GM10266 (cell line): ENCODE measurements at regions not wholly inside any gene's neighbourhood (a gene's known extent, or its start where the extent isn't known, plus 50 kb on each side); places are given as distances from the start of the nearest gene placed in this dataset.

Experiments used
- DNase-seq: peaks from one replicate; pipeline ENCODE4 v3.0.0; 2012; ENCODE audit errors: extremely low spot score
- TF ChIP-seq, protein P1 (sequence below): IDR thresholded peaks from 2 replicates; pipeline ENCODE4 v1.5.1; 2012; ENCODE audit warnings: mild to moderate bottlenecking, low read depth; ENCODE audit not compliant: control insufficient read depth, insufficient read depth; ENCODE audit errors: missing control alignments

GRCh38 chr5:165448753-165449152, 1943.3 kb downstream of the MAT2B start:
- TF ChIP-seq, protein P1, sequence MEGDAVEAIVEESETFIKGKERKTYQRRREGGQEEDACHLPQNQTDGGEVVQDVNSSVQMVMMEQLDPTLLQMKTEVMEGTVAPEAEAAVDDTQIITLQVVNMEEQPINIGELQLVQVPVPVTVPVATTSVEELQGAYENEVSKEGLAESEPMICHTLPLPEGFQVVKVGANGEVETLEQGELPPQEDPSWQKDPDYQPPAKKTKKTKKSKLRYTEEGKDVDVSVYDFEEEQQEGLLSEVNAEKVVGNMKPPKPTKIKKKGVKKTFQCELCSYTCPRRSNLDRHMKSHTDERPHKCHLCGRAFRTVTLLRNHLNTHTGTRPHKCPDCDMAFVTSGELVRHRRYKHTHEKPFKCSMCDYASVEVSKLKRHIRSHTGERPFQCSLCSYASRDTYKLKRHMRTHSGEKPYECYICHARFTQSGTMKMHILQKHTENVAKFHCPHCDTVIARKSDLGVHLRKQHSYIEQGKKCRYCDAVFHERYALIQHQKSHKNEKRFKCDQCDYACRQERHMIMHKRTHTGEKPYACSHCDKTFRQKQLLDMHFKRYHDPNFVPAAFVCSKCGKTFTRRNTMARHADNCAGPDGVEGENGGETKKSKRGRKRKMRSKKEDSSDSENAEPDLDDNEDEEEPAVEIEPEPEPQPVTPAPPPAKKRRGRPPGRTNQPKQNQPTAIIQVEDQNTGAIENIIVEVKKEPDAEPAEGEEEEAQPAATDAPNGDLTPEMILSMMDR, result no peak
- DNase-seq, result no peak

GRCh38 chr5:165457859-165458481, 1952.6 kb downstream of the MAT2B start:
- TF ChIP-seq, protein P1, result peak; percentile 36
- DNase-seq, result no peak

DNA sequence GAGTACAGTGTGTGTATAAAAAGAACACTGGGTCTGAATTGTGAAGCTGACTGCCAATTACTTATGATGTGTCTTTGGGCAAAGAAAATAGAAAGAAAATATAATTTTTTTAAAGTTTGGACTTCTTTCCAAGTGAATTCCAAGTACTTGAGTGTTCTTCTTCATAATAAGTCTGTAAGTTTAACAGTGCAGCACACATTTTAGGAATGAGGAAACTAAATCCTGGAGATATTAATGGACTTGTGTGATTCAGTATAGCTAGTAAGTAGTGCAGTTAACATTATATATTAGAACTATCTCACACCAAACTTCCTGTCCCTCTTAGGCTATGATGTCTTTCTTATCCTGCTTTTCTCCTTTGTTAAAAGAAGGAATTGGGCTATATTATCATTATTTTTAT, 1953.8 kb downstream of the MAT2B start:
- no peak for DNase-seq
- TF ChIP-seq, protein P1, result no peak

DNA sequence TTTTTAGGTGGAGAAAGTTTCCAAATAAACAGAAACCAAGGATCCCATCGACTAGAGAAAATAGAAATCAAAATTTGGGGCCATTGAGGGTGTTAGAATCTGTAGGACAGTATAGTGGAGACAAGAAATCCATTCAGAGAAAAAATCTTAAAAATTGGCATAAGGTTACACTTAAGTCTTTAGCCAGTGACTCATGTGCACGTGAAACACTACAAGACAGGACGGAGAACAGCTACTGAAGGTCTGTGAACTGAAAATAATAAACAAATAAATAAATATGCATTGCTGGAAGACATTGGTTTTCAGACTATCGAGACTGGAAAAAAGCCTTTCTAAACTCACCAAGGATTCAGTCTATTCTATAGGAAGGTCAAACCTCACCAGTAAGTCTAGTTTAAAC, 1955.5 kb downstream of the MAT2B start:
- TF ChIP-seq, protein P1, result no peak
- DNase-seq, result no peak

GRCh38 chr5:165477546-165477945, 1972.1 kb downstream of the MAT2B start:
- TF ChIP-seq, protein P1, result no peak
- DNase-seq, result no peak

DNA sequence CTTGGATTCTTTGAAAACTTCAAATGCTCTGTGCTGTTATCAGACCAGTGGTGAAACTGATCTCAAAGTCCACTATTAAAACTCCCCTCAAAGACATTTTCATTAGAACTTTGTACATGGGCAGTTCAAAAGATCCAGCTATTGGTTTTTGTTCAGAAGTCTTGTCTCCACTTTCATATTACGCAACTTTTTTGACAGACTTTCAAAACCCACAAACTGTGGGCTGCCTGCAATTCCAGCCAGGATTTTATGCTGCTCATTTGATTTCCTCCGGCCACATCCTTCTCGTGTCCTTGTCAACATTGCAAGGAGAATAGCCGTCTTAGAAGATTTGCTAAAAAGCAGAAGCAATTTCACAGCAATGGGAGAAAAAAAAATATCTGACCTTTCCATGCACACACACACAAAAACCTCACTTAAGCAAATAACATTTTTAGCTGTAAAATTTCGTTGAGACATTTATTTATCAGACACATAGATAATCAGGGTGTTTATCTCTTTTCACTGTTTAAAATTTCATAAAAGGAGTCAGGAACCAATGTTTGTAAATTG, 1990.5 kb downstream of the MAT2B start:
- TF ChIP-seq, protein P1, result no peak
- no peak for DNase-seq

DNA sequence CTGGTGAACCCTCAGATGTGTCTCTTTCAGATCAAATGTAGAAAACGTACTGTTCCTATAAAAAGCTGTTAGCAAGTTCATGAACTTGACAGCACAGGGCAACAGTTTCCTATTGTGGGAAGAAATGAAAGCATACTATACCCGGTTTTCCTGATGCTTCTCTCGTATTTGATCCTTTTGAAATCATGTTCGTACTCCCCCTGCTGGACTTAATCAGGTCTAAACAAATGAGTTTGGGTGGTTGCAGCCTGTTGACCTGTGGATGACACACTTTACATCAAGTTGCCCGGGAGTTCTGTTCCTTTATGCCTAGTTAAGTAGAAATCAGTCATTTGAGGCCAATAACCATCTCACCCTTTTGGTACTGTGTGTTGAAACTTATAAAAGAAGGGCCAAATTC, 1992.3 kb downstream of the MAT2B start:
- TF ChIP-seq, protein P1, result no peak
- DNase-seq, result no peak
